Immature natural killer cell (primary cell): ENCODE measurements at regions not wholly inside any gene's neighbourhood (a gene's known extent, or its start where the extent isn't known, plus 50 kb on each side); places are given as distances from the start of the nearest gene placed in this dataset.
A peak's percentile ranks its signal among the peaks of the same experiment; 100 is the strongest.

ENCODE experiments used
- DNase-seq, 3 donors: peaks; one replicate each; pipeline ENCODE4 v3.0.0; 2022; ENCODE audit warnings: mixed read lengths in 1 of 3
- H3K27ac Mint-ChIP-seq, 6 donors: one replicate each; pipeline ENCODE4 v1.8.0; 2020; ENCODE audit warnings: mixed read lengths in 6 of 6, mild to moderate bottlenecking in 5 of 6, inconsistent platforms in 4 of 6, moderate library complexity in 3 of 6
- H3K27me3 Mint-ChIP-seq, 3 donors: one replicate each; pipeline ENCODE4 v1.8.0; 2020 to 2021; ENCODE audit warnings: low read depth in 3 of 3, mild to moderate bottlenecking in 3 of 3, mixed read lengths in 3 of 3, moderate library complexity in 3 of 3, inconsistent platforms in 1 of 3
- H3K36me3 Mint-ChIP-seq, 3 donors: one replicate each; pipeline ENCODE4 v1.8.0; 2020; ENCODE audit warnings: mixed read lengths in 3 of 3, inconsistent platforms in 2 of 3, mild to moderate bottlenecking in 2 of 3
- H3K4me1 Mint-ChIP-seq, 2 donors: one replicate each; pipeline ENCODE4 v1.8.0; 2020; ENCODE audit warnings: inconsistent platforms in 2 of 2, mild to moderate bottlenecking in 2 of 2, mixed read lengths in 2 of 2, moderate library complexity in 1 of 2
- H3K4me3 Mint-ChIP-seq, 5 donors: one replicate each; pipeline ENCODE4 v1.8.0; 2020; ENCODE audit warnings: mild to moderate bottlenecking in 5 of 5, mixed read lengths in 5 of 5, inconsistent platforms in 3 of 5, moderate library complexity in 3 of 5
- H3K9me3 Mint-ChIP-seq, 6 donors: one replicate each; pipeline ENCODE4 v1.8.0; 2020; ENCODE audit warnings: mild to moderate bottlenecking in 6 of 6, mixed read lengths in 6 of 6, inconsistent platforms in 4 of 6, moderate library complexity in 3 of 6

DNA sequence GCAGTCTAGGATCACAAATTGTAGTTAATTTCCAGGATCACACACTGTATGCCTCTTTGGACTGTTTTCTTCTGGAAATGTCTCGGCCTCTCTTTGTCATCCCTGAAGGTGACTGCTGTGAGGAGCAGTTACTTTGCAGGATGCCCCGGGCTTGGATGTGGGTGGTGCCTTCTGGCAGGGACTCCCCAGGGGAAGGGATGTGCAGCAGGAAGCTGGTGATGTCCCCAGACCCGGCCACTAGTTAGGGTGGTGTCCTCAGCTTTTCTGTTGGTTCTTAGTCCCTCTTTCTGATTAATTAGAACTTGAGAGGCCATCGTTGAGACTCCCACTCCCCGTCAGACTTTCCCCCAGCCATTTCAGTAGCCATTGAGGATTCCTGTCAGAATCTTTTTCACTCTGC is 286.6 kb upstream of the HDAC4 start:
- Mint-ChIP-seq H3K4me3 (no peak overlapping the region), H3K4me1 (no peaks in the 10 kb centered on the region), H3K27ac (no peak overlapping the region), H3K9me3 (no peaks in the 10 kb centered on the region), H3K27me3 (peaks cover 2 to 19% (median 9%) of the 10 kb centered on the region in 3 donors), H3K36me3 (no peaks in the 10 kb centered on the region)
- no peak for DNase-seq

DNA sequence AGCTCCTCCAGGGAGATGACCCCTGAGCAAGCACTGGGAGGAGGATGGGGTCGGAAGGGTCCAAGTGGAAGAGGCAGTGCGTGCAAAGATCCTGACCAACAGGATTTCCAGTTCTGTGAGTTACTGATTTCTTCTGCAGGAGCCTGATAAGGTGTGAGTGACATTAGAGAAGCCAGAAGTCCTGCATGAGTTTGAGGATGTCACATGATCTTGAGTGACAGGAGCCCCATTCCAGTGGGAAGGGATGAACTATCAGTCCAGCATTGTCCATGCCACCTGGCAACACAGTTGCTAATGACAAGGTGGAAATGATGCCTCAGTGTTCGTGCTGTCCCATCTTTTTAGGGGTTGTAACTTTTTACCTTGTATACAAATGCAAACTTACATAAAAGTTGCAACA is 285.1 kb upstream of the HDAC4 start:
- Mint-ChIP-seq H3K4me3 (no peak overlapping the region), H3K27me3 (peaks cover 1 to 21% (median 13%) of the 10 kb centered on the region in 3 donors), H3K4me1 (no peaks in the 10 kb centered on the region)

DNA sequence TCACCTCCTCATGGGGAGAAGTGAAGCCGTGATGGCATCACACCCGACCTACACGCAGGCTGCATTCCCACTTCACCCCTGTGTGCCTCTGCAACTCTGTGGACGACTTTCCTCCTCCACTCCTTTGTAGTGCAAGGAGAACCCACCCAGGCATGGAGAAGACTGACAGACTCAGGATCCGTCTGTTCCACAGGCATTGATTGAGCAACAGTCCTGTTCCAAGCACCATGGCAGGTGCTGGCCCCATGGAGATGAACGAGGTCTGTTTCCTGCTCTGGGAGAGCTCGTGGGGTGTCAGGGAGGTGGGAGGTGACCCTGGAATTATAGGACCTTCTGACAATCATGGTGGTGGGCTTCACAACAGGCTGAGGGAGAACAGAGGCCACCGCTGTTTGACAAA is 284.7 kb upstream of the HDAC4 start:
- DNase-seq: no peak
- Mint-ChIP-seq H3K27ac (no peak overlapping the region), H3K4me3 (no peak overlapping the region), H3K9me3 (no peaks in the 10 kb centered on the region), H3K4me1 (no peaks in the 10 kb centered on the region), H3K36me3 (no peaks in the 10 kb centered on the region), H3K27me3 (peaks cover 1 to 21% (median 13%) of the 10 kb centered on the region in 3 donors)

More for the DNA sequence above, 285.1 kb upstream of the HDAC4 start:
- DNase-seq: no peak
- H3K9me3 Mint-ChIP-seq: no peaks in the 10 kb centered on the region
- no peak overlapping the region for H3K27ac Mint-ChIP-seq
- H3K36me3 Mint-ChIP-seq: no peaks in the 10 kb centered on the region

DNA sequence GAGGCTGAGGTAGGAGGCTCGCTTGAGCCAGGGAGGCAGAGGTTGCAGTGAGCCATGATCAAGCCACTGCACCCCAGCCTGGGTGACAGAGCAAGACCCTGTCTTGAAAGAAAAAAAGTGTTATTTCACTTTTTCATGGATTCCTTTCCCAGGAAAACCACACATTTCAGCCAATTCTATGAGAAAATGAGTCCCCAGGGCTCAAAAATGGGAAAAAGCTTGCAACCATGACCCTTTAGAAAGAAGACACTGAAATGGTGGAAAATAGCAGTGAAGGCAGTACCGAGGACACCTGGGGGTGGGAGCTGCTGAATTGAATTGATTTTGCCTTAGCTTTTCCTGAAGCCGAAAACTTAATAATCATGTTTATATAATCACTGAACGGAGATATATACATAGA is 284.2 kb upstream of the HDAC4 start:
- no peak for DNase-seq
- Mint-ChIP-seq H3K4me3 (no peak overlapping the region), H3K36me3 (no peaks in the 10 kb centered on the region), H3K4me1 (no peaks in the 10 kb centered on the region), H3K9me3 (no peaks in the 10 kb centered on the region), H3K27ac (no peak overlapping the region), H3K27me3 (peaks cover 1 to 24% (median 13%) of the 10 kb centered on the region in 3 donors)

DNA sequence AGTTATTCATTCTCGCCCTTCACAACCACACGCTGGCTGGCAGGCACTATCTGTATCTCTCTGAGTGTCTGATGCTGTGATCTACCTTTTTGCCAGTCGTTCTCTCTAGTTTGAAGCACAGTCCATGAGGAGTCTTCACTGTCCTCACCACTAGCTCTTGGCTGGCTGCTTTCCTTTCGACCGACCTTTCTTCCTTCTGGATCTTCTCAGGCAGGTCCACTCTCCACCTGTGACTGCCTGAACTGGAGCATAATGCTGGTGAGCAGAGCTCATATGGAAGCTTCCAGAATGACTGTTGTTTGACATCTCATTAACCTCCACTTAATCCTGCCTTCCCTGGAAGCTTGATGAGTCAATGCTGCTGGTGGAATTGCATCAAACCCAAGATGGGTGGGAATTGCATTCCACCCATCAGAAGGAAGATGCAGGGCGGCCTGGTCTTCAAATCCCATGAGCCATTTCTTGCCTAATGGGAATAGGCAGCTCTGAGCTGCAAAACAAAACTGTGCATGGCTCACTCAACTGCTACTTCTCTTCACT is 283.5 kb upstream of the HDAC4 start:
- Mint-ChIP-seq H3K27me3 (peaks cover 1 to 22% (median 13%) of the 10 kb centered on the region in 3 donors), H3K27ac (no peak overlapping the region), H3K36me3 (no peaks in the 10 kb centered on the region), H3K4me3 (no peak overlapping the region), H3K9me3 (no peaks in the 10 kb centered on the region), H3K4me1 (no peaks in the 10 kb centered on the region)
- no peak for DNase-seq

DNA sequence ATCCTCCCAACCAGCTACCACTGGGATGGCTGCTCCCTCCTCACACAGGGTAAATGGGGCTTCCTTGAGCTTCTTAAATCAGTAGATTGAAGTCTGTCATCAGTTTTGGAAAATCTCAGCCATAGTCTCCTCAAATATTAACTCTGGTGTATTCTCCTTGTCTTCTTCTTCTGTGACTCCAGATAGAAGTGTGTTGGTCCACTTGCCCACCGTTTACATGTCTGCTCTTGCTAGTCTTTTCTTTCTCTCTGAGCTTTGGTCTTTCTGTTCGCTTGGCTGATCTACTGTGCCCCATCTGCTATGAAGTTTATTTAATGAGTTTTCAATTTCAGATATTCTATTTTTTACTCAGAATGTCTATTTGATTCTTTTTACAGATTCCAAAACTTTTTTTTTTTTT is 281.7 kb upstream of the HDAC4 start:
- no peak overlapping the region for H3K4me3 Mint-ChIP-seq
- no peak for DNase-seq
- H3K4me1 Mint-ChIP-seq: no peaks in the 10 kb centered on the region
- no peaks in the 10 kb centered on the region for H3K9me3 Mint-ChIP-seq
- no peak overlapping the region for H3K27ac Mint-ChIP-seq
- no peaks in the 10 kb centered on the region for H3K36me3 Mint-ChIP-seq
- H3K27me3 Mint-ChIP-seq: peaks cover 1 to 18% (median 16%) of the 10 kb centered on the region in 3 donors

DNA sequence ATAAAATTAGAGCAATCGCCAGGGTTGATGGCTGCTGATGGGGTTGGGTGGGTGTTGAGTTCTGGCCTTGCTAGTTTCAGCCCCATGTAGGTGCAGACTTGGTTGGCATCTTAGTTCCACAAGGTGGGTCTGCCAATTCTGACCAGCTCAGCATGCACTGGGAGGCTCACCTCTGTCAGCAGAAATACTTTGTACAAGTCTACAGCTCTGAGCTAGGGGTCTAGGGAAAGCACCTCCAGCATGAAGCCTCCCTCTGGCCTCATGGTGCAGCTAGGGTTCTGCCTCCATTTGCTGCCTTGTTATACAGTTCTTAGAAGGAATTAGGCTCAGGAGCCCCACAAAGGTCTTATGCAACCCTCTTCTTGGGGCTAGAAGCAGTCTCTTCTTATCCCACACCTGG is 278.9 kb upstream of the HDAC4 start:
- no peak for DNase-seq
- peaks cover 1 to 14% (median 13%) of the 10 kb centered on the region in 3 donors for H3K27me3 Mint-ChIP-seq
- H3K36me3 Mint-ChIP-seq: no peaks in the 10 kb centered on the region
- no peak overlapping the region for H3K27ac Mint-ChIP-seq
- H3K4me1 Mint-ChIP-seq: no peaks in the 10 kb centered on the region
- no peak overlapping the region for H3K4me3 Mint-ChIP-seq
- H3K9me3 Mint-ChIP-seq: no peaks in the 10 kb centered on the region

DNA sequence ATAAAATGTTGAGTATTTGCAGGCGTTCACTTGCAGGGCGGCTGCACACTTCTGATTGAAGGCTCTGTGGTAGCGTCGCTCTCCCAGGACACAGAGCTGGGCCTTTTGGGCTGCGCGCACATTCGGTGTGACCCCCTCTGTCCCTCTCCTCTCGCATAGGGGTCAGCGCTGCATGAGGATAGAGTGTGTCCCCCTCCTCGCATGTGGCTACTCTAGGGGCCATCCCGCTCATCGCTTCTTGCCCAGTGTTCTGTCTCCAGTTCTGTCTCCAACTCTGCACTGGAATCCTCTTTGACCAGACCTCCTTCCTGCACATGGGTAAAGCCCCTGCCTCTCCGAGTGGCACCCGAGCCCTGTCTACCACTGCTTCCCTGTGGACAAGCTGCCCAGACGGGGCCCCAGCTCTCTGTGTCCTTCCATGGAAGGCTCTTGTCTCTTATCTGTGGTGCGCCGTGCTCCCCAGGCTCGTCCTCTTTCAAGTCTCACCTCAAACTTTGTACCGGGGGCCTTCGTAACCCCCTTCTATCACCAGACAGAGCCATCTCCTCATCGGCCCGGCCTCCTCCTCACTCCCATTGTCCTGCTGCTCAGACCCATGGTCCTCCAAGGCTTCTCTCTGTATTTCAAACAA is 278.0 kb upstream of the HDAC4 start:
- no peaks in the 10 kb centered on the region for H3K9me3 Mint-ChIP-seq
- no peaks in the 10 kb centered on the region for H3K4me1 Mint-ChIP-seq
- peak overlapping the region in 1 of 6 donors; percentile 13 for H3K27ac Mint-ChIP-seq
- H3K36me3 Mint-ChIP-seq: no peaks in the 10 kb centered on the region
- no peak overlapping the region for H3K4me3 Mint-ChIP-seq
- peaks cover 1 to 13% (median 10%) of the 10 kb centered on the region in 3 donors for H3K27me3 Mint-ChIP-seq
- no peak for DNase-seq

DNA sequence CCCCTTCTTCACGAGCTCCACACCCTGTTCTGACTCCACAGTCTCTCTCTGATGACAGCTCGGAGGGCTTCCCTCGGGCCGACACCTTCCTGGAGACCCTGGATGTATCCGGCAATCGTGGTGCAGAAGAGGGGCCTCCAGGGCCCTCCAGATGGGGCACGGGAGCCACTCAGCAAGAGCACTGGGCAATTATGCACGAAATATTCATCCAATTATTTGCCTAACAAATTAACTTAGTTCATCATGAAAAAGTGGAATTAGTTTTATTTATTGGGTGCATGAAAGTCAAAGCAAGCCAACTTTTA is 277.3 kb upstream of the HDAC4 start:
- DNase-seq: no peak
- peaks cover 0 to 12% (median 9%) of the 10 kb centered on the region in 3 donors for H3K27me3 Mint-ChIP-seq
- H3K9me3 Mint-ChIP-seq: no peaks in the 10 kb centered on the region
- H3K27ac Mint-ChIP-seq: no peak overlapping the region
- no peaks in the 10 kb centered on the region for H3K36me3 Mint-ChIP-seq
- no peaks in the 10 kb centered on the region for H3K4me1 Mint-ChIP-seq
- H3K4me3 Mint-ChIP-seq: no peak overlapping the region

DNA sequence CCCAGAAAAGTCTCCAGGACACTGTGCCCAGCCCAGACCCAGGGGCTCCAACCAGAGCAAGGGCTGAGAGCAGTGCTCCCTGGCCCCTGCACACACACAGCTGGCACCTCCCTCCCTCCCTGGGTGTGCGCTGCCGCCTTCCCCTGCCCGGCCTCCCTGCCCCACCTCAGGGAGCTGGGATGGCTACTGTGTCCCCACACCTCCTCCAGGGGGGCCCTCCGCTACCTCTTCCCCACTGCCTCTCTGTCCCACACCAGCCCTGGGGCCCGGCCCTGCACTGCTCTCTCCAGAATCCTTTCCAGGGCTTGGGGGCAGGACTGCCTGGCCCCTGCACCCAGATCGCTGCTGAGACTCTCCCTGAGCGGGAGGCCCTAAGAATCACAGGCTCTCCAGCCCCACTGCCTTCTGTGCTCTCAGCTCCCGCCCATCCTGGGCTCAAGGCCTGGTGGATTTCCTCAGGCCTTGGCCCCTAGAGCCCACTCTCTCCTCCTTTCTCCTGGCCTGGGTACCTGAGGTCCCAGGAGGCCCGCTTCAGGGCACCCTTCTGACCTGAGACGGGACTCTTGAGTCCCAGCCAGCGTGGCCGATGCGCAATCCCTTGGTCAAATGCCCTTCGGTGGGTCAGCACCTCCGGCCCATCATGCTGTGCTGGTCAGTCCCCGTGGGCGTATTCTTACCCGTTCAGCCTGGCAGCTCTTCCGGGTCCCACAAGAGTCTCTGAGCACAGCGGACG is 276.8 kb upstream of the HDAC4 start:
- Mint-ChIP-seq H3K27ac (peak overlapping the region in 1 of 6 donors; percentile 43), H3K9me3 (no peaks in the 10 kb centered on the region), H3K36me3 (no peaks in the 10 kb centered on the region), H3K27me3 (peaks cover 0 to 8% (median 7%) of the 10 kb centered on the region in 3 donors), H3K4me3 (no peak overlapping the region), H3K4me1 (no peaks in the 10 kb centered on the region)
- no peak for DNase-seq

DNA sequence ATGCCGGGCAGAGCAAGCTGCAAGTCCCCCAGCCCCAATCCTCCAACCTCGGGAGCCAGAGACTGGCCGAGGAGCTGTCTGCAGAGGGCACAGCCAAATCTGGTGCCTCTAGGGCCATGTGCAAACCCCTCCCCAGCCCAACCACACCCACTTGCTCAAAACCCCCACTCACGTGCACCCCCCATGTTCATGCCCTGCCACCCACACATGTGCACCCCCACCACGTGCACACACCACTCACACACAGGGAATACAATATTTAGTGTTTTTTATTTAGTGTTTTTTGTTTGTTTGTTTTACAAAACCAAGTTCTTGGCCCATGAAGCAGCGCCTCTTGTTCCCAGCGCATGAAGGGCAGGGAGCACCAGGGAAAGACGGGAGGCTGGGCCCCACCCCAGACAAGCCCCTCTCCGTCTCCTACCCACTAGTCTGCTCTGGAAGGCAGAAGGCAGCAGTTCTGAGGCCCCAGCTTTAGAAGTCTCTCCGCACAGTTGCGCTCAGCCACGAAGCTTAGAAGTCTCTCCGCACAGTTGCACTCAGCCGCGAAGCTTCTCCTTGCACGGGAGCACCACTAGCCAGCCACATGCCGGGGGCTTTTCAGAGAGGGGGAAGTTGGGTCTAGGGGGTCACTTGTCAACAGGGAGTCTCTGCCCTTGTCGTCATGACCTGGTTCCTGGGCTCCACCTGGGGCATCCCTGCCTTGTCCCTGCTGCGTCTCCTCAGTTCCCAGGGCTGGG is 276.1 kb upstream of the HDAC4 start:
- Mint-ChIP-seq H3K36me3 (no peaks in the 10 kb centered on the region), H3K27me3 (peaks cover 0 to 7% (median 3%) of the 10 kb centered on the region in 3 donors), H3K4me3 (no peak overlapping the region), H3K9me3 (no peaks in the 10 kb centered on the region), H3K4me1 (no peaks in the 10 kb centered on the region), H3K27ac (no peak overlapping the region)
- no peak for DNase-seq

DNA sequence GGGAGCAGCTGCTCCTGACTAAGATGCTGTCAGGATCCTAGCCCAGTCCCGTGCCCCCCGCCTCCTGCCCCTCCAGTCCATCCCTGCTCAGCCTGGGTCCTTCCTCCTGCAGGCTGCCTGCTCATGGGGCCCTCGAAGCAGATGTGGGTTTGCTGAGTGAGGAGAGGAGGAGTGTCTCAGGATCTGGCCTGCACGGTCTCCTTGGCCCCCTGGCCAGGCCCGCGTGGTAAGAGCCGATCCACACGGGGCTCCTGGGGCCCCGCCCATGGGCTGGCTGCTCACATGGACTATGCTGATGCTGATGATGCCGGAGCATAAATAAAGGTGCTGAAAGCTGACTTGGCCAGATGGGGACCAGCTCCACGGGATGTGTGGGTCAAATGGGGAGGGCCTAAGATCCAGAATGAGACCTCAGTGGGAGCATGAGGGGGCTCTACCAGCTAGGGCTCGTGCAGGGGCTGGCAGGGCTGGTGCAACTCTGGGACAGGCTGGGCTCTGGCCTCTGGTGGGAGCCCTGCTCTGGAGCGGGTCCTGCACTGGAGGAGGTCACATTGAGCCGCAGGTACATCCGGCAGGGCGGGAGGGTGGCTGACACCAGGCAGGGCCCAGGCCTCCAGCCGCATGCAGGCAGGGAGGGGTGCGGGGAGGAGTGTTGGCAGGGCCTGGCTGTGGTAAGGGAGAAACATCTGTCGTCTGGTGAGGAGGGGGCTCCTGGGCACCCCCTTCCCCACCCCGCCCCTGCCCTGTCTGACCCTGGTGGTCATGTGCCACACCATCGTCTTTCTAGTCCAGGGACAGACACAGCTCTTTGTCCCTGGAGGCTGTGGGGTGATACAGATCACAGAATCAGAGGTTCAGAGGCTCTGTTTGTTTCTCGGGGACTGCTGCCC is 275.3 kb upstream of the HDAC4 start:
- Mint-ChIP-seq H3K4me3 (no peak overlapping the region), H3K4me1 (no peaks in the 10 kb centered on the region), H3K27me3 (peaks cover 0 to 5% (median 3%) of the 10 kb centered on the region in 3 donors), H3K9me3 (no peaks in the 10 kb centered on the region), H3K36me3 (no peaks in the 10 kb centered on the region), H3K27ac (no peak overlapping the region)
- DNase-seq: no peak

DNA sequence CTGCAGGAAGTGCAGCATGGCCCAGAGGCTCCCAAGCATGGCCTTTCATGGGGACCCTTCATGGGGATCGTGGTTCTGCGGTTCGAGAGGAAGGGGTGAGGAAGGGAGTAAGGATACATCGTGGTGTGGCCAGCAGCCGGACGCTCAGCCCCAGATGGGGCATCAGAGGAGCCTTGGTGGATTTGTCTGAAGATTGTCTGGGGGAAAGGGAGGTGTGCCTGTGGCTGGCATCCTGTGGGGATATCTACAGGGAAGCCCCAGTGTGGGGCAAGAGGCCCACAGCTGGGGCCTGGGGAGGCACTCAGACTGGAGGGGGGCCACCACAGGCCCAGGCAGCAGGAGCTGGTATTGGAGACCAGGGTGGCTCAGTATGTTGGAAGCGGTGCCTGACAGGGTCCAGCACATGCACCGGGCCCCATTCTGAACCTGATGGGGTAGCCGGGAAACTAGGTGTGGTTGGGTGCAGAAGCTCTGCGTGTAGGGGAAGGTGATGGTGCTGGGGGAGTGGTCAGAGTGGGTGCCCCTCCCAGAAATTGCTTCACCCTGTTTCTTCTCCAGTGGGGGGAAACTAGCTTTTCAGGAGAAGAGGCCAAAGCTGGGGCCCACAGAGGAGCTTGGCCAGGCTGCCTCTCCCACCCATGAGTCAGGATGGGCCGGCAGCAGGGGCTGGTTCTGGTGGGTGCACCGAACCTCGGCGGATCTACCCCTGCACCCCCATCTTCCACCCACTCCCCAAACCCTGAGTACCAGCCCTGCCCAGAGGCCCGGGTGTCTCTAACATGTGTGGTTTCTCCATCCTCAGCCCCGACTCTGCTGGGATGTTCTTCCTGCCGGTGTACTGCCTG is 274.4 kb upstream of the HDAC4 start:
- Mint-ChIP-seq H3K9me3 (no peaks in the 10 kb centered on the region), H3K4me1 (no peaks in the 10 kb centered on the region), H3K27me3 (peaks cover 0 to 5% (median 3%) of the 10 kb centered on the region in 3 donors), H3K4me3 (no peak overlapping the region), H3K36me3 (no peaks in the 10 kb centered on the region), H3K27ac (no peak overlapping the region)
- DNase-seq: no peak
